A204.1 (cell line): ENCODE measurements at regions not wholly inside any gene's neighbourhood (a gene's known extent, or its start where the extent isn't known, plus 50 kb on each side); places are given as distances from the start of the nearest gene placed in this dataset.
"Not testable (repeated sequence)": the region's sequence is repeated elsewhere in the genome, so short reads cannot be mapped to it uniquely, and the experiment has no call there.

Experiments
- FAIRE-seq: peaks from 2 replicates; lab custom pipeline; 2012; peaks lifted over from hg19 to GRCh38; lab: Jason Lieb, UNC

DNA sequence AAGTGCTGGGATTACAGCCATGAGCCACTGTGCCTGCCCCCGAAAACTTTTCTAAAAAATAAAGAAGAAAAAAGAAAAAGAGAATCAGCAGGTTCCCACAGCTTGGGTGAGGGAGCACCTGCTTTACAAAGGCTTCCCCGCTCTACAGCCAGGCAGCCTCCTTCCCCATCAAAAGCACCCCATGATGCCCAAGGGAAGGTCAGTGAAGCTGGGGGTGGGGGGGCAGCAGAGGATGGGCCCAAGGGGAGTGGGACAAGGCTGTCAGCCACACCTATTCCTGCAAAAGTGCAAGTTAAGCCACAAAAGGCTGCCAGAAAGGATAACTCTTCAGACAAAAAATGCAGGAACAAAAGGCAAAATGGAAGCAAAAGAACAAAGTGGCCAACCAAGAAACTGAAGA lies 72.5 kb downstream of the FAM50B start:
- FAIRE-seq, result no peak

DNA sequence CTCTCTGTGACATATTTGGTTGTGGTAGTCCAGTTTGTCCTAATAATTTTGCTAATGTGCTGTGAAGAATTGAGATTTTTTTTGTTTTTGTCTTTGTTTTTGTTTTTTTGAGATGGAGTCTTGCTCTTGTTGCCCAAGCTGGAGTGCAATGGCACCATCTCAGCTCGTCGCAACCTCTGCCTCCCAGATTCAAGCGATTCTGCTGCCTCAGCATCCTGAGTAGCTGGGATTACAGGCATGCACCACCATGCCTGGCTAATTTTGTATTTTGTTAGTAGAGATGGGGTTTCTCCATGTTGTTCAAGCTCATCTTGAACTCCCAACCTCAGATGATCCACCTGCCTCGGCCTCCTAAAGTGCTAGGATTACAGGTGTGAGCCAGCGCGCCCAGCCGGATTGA lies 73.4 kb downstream of the FAM50B start:
- not testable (repeated sequence) for FAIRE-seq

DNA sequence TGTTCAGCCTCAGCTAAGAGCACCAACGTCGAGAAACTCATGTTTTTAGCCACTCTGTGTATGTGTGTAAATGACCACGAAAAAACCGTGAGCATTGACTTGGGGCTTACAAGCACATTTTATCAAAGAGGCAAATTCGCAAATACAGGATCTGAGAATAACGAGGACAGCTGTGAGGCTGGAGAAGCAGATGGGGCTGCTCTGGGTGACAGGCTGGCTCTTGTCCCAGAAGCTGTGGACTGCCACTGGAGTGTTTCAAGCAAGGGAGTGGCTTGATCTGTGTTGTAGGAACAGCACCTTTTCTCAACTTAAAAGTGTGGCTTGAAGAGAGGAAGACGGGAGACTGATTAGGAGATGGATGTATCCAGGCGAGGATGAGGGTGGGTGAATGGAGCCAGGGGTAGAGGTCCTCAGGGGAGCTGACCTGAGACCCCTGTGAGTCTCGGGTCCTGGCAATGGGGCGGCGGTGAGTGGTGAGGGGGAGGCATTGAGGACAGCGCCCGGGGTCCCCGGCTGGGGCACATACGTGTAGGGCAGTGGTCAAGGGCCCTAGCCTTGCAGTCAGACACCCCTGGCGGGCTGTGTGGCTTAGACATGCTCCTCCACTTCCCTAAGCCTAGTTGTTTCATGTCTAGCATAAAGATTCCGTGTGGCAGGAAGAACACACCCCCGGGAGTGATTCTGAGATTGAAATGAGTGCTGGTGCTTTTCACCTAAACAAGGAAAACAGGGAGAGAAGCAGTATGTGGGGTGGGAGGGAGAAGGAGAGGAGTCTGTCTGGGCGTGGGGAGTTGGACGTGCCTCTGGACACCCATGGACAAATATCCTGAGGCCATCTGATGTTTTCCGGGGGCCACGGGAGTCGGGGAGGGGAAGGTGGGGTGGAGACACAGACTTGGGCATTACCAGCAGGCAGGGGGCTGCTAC lies 76.3 kb downstream of the FAM50B start:
- FAIRE-seq, result not testable (repeated sequence)

DNA sequence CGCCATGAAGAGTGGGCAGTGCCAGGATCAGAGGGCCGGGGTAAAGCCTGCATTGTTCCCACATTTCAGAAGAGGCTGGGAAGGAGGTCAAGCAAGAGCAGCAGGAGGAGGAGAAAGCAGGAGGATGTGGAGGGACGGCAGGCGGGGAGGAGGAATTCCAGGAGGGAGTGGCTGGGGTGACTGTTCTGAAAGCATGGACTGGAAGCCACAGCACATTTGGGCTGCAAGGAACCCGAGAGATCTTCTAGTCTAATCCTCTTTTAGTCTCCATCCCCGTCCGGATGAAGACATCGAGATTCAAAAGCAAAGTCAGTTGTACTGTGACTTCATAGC lies 76.9 kb downstream of the FAM50B start:
- FAIRE-seq, result no peak

DNA sequence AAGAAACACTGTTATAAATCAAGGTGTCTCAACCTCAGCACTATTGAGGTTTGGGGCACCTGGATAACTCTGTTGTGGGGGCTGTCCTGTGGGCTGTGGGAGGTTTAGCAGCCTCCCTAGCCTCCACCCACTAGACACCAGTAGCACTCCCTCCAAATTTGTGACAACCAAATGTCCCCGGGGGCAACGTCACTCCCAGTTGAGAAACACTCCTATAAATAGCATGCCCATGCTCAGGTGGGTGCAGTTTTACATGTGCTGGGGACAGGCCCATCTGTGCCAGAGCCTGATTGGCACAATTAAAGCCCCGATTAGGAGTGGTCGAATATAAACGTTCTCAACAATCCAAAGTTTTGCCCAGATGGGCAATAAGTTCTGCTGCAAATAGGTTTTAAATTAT lies 78.9 kb downstream of the FAM50B start:
- no peak for FAIRE-seq

DNA sequence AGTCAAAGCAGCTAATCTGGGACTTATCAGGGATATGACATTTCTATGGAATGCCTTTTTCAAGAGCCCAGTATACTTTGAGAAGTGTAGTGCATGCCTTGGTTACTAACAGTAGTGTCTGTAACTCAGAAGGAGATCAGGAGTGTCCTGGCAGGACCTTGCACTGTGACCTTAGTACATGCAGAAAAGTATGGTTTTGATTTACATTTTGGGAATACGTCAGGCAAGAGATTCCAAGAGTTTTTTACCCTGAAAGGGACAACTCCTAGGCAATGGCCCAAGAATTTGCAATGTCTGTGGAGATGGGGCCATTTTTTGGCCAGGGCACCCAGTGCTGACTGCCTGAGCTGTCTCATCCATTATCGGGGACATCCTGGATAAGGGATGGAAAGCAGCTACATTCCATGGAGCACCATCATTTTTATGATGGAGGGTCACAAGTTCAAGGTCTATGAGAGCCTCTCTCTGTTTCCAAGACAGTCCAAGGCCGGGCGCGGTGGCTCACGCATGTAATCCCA lies 80.2 kb downstream of the FAM50B start:
- FAIRE-seq, result no peak

DNA sequence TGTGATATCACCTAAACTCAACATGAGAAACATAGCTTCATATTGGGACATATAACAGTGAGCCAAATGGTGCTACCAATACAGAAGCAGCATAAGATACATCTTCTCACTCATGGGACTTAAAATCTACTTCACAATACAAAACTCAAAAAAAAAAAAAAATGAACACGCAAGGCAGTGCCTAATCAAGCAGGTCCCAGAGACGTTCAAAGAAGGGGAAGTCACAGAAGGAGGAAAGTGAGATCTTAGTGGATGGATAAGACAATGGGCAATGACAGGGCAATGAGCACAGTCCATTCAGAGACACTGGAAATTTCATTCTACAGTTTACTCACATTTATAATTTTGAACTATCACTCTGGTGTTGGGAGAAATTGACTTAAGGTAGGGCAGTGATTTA lies 88.3 kb downstream of the FAM50B start:
- no peak for FAIRE-seq

DNA sequence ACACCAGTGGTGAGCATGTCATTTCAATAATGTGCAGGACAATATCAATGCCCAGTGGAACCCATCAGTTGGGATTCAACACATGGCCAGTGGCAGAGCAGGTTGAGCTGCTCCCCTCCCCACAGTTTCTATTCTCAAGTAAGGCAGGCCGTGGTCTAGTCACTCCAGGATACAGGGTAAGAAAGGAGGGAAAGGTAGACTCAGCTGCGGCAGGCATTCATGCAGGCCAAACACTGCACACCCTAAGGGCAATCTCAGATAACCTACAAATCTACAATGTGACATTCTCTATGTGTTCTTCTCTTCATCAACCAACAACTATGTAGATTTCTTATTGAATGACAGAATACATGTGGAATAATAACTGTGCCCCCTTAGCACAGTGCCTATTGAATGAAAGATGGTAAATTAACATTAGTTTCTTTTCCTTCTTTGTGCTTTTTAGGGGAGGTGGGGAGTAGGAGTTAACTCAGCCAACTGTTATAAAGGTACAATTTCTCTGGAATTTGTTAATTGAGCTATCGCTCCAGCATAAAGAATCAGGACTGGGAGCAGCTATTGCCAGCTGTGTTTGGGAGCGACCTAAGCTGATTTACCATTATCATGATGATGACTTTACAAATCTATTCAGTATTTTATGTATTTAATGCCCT lies 89.7 kb downstream of the FAM50B start:
- FAIRE-seq, result no peak

DNA sequence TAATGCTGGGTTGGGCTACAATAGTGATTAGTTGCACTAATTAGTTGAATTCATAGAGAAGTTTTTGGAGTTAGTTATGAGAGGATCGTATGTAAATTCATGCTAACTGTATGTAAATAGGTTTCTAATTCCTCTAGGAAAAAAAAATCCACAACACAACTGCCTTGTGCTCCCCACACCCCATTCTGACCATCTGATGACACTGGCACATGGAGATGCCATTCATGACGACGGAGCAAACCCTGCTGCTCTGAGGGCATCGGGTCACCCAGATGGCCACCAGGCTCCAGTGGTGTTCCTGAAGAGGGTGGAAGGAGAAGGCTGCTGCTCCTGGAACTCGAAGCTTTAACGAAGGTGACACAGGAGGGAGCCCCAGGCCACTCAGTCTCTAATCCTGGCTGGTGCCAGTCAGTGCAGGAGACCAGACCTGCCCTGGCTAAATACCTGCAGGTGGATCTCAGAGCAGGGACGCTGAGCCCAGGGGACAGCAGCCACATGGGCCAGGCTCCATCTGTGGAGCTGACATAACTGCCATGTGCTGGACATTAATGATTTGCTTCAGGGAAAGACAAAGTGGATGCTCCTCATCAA lies 90.3 kb downstream of the FAM50B start:
- FAIRE-seq, result no peak

DNA sequence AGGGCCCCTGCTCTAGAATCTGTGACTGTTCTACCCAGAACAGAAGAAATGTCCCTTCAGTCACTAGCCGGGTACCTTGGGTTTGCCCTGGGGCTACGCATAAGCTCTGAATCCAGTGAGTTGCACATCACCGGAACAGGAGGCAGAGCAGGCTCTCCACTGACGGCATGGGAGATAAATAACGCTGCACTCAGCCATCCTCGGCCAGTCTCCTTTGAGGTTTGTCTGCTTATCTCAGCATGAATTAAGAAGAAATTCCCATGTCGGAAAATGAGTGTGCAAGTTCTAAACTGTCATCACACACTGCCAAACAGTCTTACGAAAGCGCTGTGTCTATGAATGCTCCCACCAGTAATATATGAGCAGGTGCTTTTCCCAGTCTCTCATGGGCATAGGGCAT lies 90.8 kb downstream of the FAM50B start:
- no peak for FAIRE-seq

DNA sequence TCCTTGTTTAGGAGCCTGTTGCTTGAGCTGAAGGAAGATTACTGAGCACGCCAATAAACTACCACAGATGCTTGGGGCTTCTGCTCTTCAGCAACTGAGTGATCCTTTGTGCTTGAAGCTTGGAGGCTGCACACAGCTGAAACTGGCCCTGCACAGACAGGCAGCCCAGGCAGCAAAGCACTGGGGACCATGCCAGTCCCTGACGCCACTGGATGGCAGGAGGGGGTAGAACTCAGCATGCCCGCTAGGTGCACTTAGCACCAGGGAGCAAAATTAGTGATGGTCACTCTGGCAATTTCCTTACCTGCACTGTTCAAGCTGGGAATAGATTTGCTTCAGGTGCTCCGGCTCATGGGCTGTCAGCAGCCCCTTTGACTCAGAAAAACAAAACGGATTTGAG lies 91.5 kb downstream of the FAM50B start:
- FAIRE-seq, result no peak

DNA sequence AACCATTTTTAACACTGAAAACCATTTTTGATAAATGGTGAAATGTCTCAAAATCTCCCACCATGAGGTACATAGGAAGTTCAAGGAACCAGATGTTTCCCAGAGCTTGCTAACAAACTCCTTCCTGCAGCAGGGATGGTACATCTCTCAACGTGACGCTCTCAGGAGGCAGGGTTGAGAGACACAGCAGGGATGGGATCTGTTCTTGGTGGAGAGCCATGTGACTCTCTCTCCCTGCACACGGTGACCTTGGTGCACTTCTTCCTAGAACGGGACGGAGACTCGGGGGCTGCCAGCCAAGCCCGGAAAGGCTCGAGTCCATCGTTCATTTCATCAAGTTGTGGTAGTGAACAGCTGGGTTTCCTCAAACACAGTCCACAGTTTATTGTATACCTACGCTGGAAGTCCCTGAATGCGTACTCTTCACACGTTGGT lies 94.2 kb downstream of the FAM50B start:
- FAIRE-seq, result no peak

DNA sequence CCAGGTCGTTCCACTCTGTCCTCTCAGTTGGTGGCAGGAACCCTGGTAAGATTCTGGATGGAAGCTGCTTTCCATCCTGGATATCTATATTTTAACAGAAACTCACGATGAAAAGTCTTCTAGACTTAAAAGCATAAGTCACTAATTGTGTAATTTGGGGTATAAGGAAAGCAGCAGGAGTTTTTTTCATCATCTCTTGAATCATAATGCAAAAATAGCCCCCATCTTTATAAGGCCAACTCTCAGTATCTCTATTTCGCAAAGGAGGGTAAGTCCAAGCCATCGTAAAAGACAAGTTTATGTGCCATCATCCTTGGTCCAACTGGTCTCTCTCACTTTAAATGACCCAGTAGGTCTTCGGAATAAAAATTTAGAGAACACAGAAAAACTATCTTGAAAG lies 95.1 kb downstream of the FAM50B start:
- FAIRE-seq, result no peak

DNA sequence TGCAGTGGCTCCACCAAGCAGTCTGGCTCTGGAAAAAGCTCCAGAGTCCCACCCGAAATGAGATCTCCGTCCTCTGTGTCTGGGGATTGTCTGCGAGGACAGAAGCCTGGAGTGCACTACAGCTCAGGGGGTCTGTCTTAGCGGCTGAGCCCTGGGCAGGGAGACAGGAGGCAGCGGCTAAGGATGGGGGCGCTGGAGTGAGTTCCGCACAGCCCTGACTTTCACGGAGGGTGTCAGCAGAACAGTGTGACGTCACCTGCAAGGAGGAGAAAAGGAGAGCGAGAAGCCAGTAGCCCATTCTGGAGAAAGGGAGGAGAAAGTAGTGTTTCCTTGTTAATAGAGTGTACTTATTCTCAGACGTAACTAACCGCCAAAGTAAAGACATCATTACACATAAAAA lies 97.6 kb downstream of the FAM50B start:
- no peak for FAIRE-seq

DNA sequence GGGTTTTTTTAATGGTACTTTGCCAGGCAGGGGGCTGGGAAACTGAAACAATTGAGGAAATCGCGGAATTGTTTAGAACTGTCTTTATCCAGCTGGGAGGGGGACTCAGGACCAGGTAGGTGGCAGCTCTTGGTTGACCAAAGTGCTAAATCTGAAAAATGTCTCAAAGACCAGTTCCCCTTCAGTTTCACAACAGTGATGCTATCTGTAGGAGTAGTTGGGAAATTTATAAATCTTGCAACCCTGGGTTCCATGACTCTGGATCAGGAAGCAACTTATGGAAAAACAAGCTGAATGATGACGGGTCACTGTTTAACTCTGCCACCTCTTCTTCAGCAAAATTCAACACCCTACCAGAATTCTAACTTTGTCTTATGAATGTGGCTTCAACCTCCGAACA lies 99.7 kb downstream of the FAM50B start:
- FAIRE-seq, result no peak

DNA sequence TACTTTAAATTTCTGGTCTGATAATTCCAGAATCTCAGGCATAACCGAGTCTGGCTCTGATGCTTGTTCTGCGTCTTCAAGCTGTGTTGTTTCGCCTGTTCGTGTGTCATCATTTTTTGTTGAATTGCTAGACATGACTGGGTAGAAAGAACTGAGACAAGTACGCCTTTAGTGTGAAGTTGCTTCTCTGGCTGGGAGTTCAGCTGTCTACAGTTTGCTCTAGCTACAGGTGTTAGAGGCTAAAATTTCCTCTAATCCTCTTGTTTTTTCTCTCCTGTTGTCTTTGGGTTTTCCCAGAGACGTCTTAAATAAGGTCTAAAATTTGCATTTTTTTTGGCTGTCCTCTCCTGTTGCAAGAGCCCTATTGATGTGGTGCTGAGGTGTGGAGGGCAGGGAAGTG lies 100.3 kb downstream of the FAM50B start:
- FAIRE-seq, result no peak

DNA sequence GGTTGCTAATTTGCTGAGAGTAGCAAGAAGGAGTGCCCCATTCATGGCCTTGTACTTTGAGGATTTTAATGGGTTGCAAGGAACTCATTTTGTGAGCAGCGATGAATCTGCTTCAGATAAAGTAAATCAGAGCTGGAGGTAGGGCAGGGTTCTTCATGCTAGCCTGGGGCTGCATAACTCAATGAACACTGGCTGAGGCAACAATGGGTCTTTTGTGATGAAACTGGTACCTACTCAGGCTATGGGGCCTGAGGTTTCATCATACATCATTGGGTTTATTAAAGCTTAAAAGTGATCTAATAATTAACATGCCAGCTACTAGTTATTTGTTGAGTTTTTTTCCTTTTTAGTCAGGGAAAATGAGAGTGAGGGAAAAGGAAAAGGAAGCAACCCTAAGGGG lies 106.9 kb downstream of the FAM50B start:
- FAIRE-seq, result no peak

DNA sequence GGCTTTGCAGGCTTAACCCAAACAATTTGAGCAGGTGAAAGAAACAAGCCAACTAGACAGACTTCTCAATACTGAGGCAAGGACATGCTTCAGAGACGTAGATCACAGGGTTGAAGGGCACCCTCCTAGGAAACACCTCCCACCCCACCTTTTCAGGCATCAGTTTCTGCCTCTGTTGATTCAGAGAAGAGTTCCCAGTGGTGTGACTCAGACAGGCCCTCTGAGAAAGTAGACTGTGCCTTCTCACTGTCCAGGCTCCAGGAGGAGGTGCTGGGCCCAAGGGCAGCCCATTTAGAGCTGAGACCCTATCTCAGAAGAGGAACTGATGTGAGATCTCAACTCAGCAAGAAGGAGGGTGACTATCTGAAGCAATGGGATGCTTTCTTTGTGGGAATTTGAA lies 108.1 kb downstream of the FAM50B start:
- FAIRE-seq, result no peak

DNA sequence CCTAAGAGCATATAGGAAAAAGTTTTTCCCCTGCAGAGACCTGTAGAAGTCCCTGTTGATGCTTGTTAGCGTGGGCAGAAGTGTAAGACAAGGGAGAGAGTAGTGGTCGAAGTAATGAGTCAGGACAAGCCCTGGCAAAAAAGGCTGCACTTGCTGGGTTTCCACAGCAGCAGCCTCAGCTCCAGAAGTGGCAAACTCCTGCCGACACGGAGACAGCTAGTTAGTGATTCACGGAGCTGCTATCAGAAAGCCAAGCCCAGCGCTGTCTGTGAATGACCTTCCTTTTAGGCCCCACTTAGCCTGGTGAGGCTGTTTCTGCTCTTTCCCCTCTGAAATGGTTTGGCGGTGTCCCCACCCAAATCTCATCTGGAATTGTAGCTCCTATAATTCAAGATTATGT lies 109.1 kb downstream of the FAM50B start:
- no peak for FAIRE-seq

DNA sequence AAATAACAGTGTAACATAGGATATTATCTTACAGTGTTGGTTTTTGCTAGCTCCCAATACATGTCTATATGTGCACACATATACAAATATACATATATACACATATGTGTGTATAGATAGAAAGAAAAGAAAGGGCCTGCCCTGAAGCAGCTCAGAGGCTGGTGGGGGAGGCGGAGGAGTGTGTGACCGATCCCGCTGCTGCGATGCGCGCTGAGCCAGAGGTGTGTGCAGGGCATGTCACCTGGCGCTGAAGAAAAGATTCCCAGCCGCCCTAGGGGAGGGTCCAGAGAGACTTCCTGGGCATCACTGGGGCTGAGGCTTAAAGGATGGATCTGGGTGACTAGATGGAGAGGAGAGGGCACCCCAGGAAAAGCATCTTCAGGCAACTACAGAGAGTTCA lies 110.2 kb downstream of the FAM50B start:
- FAIRE-seq, result no peak

DNA sequence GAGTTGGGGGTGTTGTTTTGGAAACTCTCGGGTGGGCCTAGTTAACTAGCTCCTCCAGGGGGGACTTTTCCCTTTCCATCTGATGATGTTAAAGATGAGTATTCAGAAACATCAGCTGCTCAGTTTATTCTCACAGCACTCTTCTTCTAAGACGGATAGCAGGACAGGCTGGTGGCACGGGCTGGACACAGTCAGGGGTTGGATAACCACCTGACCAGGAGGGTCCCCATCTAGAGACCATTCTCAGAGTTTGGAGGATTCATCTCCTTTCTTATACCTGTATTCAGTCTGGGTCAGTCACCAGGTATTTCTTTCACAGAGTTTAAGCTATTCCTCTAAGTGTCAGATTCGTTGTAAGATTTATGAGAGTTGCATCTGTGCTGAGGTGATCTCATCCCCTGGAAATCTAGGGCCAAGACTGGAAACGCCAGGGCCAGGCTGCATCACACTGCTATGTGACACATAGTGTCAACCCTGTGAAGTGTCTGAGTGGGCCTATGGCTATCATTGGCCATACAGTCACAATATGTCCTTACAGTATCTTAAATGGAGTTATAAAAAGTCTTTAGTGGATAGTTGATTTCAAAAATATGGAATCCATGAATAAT lies 111.7 kb downstream of the FAM50B start:
- no peak for FAIRE-seq

DNA sequence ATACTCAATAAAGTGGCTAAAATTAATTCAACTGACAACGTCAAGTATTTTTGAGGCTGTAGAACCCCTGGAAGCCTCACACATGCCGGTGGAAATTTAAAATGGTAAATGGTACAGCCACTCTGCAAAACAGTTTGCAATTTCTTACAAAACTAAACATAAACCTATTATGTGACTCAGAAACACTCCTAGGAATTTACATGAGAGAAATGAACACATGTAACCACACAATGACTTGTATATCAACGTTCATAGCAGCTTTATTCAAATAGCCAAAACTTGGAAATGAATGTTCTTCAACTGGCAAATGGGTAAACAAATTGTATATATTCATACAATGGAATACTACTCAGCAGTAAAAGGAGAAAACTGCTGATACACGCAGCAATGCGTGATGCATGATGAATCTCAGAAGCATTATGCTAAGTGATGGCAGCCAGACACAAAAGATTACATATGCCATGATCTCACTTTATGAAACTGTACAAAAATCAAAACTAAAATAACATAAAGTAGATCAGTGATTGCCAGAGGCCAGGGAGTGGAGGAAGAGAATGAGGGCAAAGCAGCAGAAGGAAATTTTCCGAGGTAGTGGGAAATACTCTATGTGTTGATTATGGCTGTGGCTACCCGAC lies 112.5 kb downstream of the FAM50B start:
- FAIRE-seq, result no peak
